HL-60 (cell line): ENCODE measurements at regions not wholly inside any gene's neighbourhood (a gene's known extent, or its start where the extent isn't known, plus 50 kb on each side); places are given as distances from the start of the nearest gene placed in this dataset.

Experiments used
- DNase-seq, 2 experiments: peaks; one replicate each; pipeline ENCODE4 v3.0.0-alpha.2; 2010 to 2020; ENCODE audit warnings: low read depth in 1 of 2, low spot score in 1 of 2
- H3K27ac ChIP-seq: fragments of 250-450 bp; sonication (Bioruptor Pico); replicated peaks from 2 replicates; pipeline ENCODE4 v1.5.1; 2020; ENCODE audit warnings: mild to moderate bottlenecking, moderate library complexity
- H3K27me3 ChIP-seq: fragments of 250-450 bp; sonication (Bioruptor Pico); 2 replicates; pipeline ENCODE4 v1.5.1; 2021; ENCODE audit warnings: mild to moderate bottlenecking, moderate library complexity; ENCODE audit not compliant: insufficient read depth, poor library complexity, severe bottlenecking
- H3K4me3 ChIP-seq: replicated peaks from 2 replicates; pipeline ENCODE4 v1.5.1; 2011; ENCODE audit warnings: mild to moderate bottlenecking, control low read depth, low read length; ENCODE audit not compliant: insufficient read depth
- CTCF ChIP-seq: IDR thresholded peaks from one replicate; pipeline ENCODE4 v1.5.1; 2011; ENCODE audit warnings: low read length, control low read depth, inconsistent platforms; ENCODE audit not compliant: insufficient read depth
- GABPA ChIP-seq: IDR thresholded peaks from 2 replicates; pipeline ENCODE4 v1.6.1; 2012; ENCODE audit warnings: low read depth
- POLR2AphosphoS5 ChIP-seq: IDR thresholded peaks from 2 replicates; pipeline ENCODE4 v1.6.1; 2012; ENCODE audit warnings: low read depth
- SPI1 ChIP-seq: IDR thresholded peaks from 2 replicates; pipeline ENCODE4 v1.6.1; 2012; ENCODE audit warnings: low read depth, mild to moderate bottlenecking, borderline replicate concordance
- TF ChIP-seq, protein P1 (sequence below): IDR thresholded peaks from 2 replicates; pipeline ENCODE4 v1.6.1; 2012; ENCODE audit warnings: low read depth; ENCODE audit not compliant: insufficient replicate concordance

- no peaks in the 10 kb centered on the region for H3K27me3 ChIP-seq
- no peak for TF ChIP-seq POLR2AphosphoS5
- TF ChIP-seq, protein P1, sequence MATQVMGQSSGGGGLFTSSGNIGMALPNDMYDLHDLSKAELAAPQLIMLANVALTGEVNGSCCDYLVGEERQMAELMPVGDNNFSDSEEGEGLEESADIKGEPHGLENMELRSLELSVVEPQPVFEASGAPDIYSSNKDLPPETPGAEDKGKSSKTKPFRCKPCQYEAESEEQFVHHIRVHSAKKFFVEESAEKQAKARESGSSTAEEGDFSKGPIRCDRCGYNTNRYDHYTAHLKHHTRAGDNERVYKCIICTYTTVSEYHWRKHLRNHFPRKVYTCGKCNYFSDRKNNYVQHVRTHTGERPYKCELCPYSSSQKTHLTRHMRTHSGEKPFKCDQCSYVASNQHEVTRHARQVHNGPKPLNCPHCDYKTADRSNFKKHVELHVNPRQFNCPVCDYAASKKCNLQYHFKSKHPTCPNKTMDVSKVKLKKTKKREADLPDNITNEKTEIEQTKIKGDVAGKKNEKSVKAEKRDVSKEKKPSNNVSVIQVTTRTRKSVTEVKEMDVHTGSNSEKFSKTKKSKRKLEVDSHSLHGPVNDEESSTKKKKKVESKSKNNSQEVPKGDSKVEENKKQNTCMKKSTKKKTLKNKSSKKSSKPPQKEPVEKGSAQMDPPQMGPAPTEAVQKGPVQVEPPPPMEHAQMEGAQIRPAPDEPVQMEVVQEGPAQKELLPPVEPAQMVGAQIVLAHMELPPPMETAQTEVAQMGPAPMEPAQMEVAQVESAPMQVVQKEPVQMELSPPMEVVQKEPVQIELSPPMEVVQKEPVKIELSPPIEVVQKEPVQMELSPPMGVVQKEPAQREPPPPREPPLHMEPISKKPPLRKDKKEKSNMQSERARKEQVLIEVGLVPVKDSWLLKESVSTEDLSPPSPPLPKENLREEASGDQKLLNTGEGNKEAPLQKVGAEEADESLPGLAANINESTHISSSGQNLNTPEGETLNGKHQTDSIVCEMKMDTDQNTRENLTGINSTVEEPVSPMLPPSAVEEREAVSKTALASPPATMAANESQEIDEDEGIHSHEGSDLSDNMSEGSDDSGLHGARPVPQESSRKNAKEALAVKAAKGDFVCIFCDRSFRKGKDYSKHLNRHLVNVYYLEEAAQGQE, result no peak
- no peak overlapping the region for H3K27ac ChIP-seq
- no peak for DNase-seq
- H3K4me3 ChIP-seq, result no peak overlapping the region
Observed at GRCh38 chr18:34292594-34292993, 67.9 kb upstream of the NOL4 start.

DNA sequence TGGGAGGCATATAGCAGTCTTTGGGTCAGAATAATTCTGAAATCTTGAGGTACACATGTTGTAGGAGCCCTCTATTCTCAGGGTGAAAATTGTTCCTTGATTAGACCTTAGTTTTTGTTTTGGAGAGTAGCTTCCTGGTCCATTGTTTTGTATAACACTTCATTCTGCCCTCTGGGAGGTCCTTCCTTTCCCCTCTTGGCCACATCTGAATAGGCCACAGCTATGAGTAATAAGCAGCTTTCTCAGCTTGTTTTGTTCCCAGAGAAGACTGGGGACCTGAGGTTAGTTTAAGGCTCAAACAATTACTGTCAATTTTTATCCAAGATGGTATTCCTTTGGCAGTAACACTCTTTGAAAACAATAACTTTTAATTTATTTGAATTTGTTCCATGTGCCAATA lies 72.6 kb upstream of the NOL4 start:
- H3K27ac ChIP-seq, result no peak overlapping the region
- no peaks in the 10 kb centered on the region for H3K27me3 ChIP-seq
- DNase-seq, result no peak
- TF ChIP-seq POLR2AphosphoS5 (no peak), CTCF (no peak), SPI1 (no peak), GABPA (no peak)
- TF ChIP-seq, protein P1, result no peak
- H3K4me3 ChIP-seq, result no peak overlapping the region

DNA sequence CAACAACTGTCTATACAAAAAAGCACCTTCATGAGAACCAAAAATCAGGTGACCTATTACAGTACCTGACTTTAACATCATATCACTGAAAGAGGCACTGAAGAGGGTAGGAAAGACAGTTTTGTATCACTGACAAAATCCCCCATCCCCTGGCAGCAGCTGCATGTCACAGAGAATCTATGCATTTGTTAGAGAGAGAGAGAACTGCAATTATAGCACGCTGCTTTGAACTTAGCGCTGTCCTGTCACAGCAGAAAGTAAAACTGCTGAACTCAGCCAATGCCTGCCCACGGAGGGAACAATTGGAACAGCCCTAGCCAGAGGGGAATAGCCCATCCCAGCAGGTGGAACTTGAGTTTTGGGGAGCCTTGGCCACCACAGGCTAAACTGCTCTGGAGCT lies 75.1 kb upstream of the NOL4 start:
- TF ChIP-seq SPI1 (no peak), CTCF (no peak), GABPA (no peak)
- DNase-seq, result no peak
- Histone ChIP-seq H3K27ac (no peak overlapping the region), H3K4me3 (no peak overlapping the region), H3K27me3 (no peaks in the 10 kb centered on the region)

- Histone ChIP-seq H3K27ac (no peak overlapping the region), H3K27me3 (no peaks in the 10 kb centered on the region), H3K4me3 (no peak overlapping the region)
- TF ChIP-seq CTCF (no peak), POLR2AphosphoS5 (no peak), SPI1 (no peak), GABPA (no peak)
- TF ChIP-seq, protein P1, result no peak
- no peak for DNase-seq
Observed at GRCh38 chr18:34311468-34311867, 86.8 kb upstream of the NOL4 start.
